HCT116 (cell line): ENCODE measurements at regions not wholly inside any gene's neighbourhood (a gene's known extent, or its start where the extent isn't known, plus 50 kb on each side); places are given as distances from the start of the nearest gene placed in this dataset.

Source experiments
- CTCF ChIP-seq, 3 experiments: fragments of 200-600 bp in 1 of 3; sonication (generic) in 1 of 3; IDR thresholded peaks in 2 of 3; conservative IDR thresholded peaks in 1 of 3; 2 replicates each; pipeline ENCODE4 v1.5.1; 2012 to 2017; ENCODE audit warnings: low read depth in 2 of 3, low read length in 2 of 3, antibody characterized with exemption in 1 of 3, borderline replicate concordance in 1 of 3, control low read depth in 1 of 3, mild to moderate bottlenecking in 1 of 3, mixed read lengths in 1 of 3, mixed run types in 1 of 3, moderate library complexity in 1 of 3; ENCODE audit not compliant: insufficient read depth in 1 of 3
- EGR1 ChIP-seq: IDR thresholded peaks from 2 replicates; pipeline ENCODE4 v1.6.1; 2012; ENCODE audit warnings: low read depth
- ELF1 ChIP-seq: IDR thresholded peaks from 2 replicates; pipeline ENCODE4 v1.6.1; 2012; ENCODE audit warnings: low read depth, borderline replicate concordance
- FOSL1 ChIP-seq: IDR thresholded peaks from 2 replicates; pipeline ENCODE4 v1.6.1; 2012; ENCODE audit warnings: low read depth
- JUND ChIP-seq: IDR thresholded peaks from 2 replicates; pipeline ENCODE4 v1.6.1; 2012
- POLR2A ChIP-seq: IDR thresholded peaks from 2 replicates; pipeline ENCODE4 v1.7.0; 2011; ENCODE audit warnings: borderline replicate concordance; ENCODE audit not compliant: insufficient read depth, insufficient read length; ENCODE audit errors: extremely low read depth
- POLR2AphosphoS5 ChIP-seq: IDR thresholded peaks from 2 replicates; pipeline ENCODE4 v1.6.1; 2011; ENCODE audit warnings: mild to moderate bottlenecking, low read depth, low read length, moderate library complexity
- SIN3A ChIP-seq: IDR thresholded peaks from 2 replicates; pipeline ENCODE4 v1.6.1; 2012; ENCODE audit warnings: low read depth
- YY1 ChIP-seq: IDR thresholded peaks from 2 replicates; pipeline ENCODE4 v1.6.1; 2011; ENCODE audit warnings: low read length, low read depth, moderate library complexity, mild to moderate bottlenecking; ENCODE audit not compliant: insufficient replicate concordance; ENCODE audit errors: extremely low read depth
- ZNF274 ChIP-seq: fragments of 200-500 bp; sonication (Bioruptor generic); IDR thresholded peaks from 2 replicates; pipeline ENCODE4 v1.6.1; 2014; ENCODE audit warnings: mild to moderate bottlenecking, low read depth, low read length, inconsistent platforms
- TF ChIP-seq, protein P1 (sequence below): IDR thresholded peaks from 2 replicates; pipeline ENCODE4 v1.6.1; 2012
- TF ChIP-seq, protein P2 (sequence below): IDR thresholded peaks from 2 replicates; pipeline ENCODE4 v1.6.1; 2012; ENCODE audit warnings: low read depth

GRCh38 chr19:30663611-30664174 is 291.5 kb downstream of the ZNF536 start:
- TF ChIP-seq CTCF (IDR thresholded peaks at IDR 0.05 in 2 of 3, conservative IDR thresholded peaks at IDR 0.05 in 1 of 3; ENCODE audit: borderline replicate concordance in 1 of 3, insufficient read depth in 1 of 3, low read depth in 2 of 3, low read length in 2 of 3) (no peak), POLR2A (no peak), ZNF274 (no peak), JUND (no peak), YY1 (no peak), FOSL1 (no peak), EGR1 (no peak), POLR2AphosphoS5 (no peak), SIN3A (no peak), ELF1 (no peak)
- TF ChIP-seq, protein P1, sequence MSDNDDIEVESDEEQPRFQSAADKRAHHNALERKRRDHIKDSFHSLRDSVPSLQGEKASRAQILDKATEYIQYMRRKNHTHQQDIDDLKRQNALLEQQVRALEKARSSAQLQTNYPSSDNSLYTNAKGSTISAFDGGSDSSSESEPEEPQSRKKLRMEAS = no peak
- TF ChIP-seq, protein P2, sequence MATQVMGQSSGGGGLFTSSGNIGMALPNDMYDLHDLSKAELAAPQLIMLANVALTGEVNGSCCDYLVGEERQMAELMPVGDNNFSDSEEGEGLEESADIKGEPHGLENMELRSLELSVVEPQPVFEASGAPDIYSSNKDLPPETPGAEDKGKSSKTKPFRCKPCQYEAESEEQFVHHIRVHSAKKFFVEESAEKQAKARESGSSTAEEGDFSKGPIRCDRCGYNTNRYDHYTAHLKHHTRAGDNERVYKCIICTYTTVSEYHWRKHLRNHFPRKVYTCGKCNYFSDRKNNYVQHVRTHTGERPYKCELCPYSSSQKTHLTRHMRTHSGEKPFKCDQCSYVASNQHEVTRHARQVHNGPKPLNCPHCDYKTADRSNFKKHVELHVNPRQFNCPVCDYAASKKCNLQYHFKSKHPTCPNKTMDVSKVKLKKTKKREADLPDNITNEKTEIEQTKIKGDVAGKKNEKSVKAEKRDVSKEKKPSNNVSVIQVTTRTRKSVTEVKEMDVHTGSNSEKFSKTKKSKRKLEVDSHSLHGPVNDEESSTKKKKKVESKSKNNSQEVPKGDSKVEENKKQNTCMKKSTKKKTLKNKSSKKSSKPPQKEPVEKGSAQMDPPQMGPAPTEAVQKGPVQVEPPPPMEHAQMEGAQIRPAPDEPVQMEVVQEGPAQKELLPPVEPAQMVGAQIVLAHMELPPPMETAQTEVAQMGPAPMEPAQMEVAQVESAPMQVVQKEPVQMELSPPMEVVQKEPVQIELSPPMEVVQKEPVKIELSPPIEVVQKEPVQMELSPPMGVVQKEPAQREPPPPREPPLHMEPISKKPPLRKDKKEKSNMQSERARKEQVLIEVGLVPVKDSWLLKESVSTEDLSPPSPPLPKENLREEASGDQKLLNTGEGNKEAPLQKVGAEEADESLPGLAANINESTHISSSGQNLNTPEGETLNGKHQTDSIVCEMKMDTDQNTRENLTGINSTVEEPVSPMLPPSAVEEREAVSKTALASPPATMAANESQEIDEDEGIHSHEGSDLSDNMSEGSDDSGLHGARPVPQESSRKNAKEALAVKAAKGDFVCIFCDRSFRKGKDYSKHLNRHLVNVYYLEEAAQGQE = no peak
